ENCODE measurements at regions not wholly inside any gene's neighbourhood (a gene's known extent, or its start where the extent isn't known, plus 50 kb on each side); places are given as distances from the start of the nearest gene placed in this dataset.

DNA sequence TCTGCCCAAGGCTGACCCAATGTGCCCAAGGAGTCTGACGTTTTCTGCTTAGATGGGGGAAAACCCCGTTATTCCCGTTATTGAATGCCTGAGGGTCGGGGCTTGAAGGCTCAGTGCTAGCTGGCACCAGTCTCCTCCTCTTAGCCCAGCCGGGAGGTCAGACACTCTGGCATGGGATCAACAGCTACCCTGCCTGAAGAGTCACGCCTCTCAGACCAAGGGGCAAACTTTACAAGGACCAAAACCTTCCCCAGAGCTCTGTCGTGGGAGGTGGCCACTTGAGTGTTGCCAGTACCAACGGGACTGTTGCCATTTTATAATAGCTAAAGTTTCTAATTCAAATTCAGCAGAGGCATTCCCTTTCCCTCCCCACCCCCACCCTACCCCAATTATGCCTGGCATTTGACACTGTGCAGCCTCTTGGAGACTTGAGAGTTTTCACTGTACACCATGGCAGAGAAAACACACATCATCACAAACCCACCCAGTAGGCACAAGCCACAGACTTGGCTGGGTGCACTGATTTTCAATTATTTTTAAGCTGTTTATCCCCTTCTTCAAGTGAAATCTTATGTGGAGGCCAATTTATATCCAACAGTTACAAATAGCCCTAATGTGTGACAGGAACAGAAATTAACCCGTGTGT lies 137.5 kb upstream of the SYT13 start:
- no peak for DNase-seq (ENCODE audit: low read depth in 1 of 2, low spot score in 1 of 2)
- H3K4me3 ChIP-seq (replicated peaks; ENCODE audit: insufficient read depth, low read length): no peak overlapping the region
- TF ChIP-seq GABPA (IDR thresholded peaks at IDR 0.05; ENCODE audit: low read depth) (no peak), POLR2AphosphoS5 (IDR thresholded peaks at IDR 0.05; ENCODE audit: low read depth) (no peak)
- no peaks in the 10 kb centered on the region for H3K27me3 ChIP-seq (ENCODE audit: insufficient read depth, poor library complexity, severe bottlenecking)
- H3K27ac ChIP-seq (replicated peaks): no peak overlapping the region

DNA sequence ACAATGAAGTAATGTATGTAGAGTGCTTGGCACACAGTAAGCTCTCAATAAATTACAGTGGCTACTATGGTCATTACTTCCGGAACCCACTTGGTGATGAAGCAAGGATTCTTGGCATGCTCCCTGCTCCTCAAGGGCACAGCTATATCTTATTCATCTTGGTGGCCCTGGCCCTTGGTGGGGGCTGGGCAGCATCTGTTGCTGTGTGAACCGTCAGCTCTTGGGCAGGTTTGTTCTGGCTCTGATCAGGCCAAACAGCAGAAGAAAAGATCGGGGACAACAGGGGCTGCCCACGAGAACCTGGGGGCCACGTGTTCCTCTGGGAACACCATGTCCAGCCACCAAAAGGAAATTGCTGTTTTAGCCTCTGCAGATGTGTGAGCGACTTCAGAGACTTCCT lies 136.9 kb upstream of the SYT13 start:
- Histone ChIP-seq H3K27me3 (ENCODE audit: insufficient read depth, poor library complexity, severe bottlenecking) (no peaks in the 10 kb centered on the region), H3K4me3 (replicated peaks; ENCODE audit: insufficient read depth, low read length) (no peak overlapping the region), H3K27ac (replicated peaks) (no peak overlapping the region)
- TF ChIP-seq, protein P1, sequence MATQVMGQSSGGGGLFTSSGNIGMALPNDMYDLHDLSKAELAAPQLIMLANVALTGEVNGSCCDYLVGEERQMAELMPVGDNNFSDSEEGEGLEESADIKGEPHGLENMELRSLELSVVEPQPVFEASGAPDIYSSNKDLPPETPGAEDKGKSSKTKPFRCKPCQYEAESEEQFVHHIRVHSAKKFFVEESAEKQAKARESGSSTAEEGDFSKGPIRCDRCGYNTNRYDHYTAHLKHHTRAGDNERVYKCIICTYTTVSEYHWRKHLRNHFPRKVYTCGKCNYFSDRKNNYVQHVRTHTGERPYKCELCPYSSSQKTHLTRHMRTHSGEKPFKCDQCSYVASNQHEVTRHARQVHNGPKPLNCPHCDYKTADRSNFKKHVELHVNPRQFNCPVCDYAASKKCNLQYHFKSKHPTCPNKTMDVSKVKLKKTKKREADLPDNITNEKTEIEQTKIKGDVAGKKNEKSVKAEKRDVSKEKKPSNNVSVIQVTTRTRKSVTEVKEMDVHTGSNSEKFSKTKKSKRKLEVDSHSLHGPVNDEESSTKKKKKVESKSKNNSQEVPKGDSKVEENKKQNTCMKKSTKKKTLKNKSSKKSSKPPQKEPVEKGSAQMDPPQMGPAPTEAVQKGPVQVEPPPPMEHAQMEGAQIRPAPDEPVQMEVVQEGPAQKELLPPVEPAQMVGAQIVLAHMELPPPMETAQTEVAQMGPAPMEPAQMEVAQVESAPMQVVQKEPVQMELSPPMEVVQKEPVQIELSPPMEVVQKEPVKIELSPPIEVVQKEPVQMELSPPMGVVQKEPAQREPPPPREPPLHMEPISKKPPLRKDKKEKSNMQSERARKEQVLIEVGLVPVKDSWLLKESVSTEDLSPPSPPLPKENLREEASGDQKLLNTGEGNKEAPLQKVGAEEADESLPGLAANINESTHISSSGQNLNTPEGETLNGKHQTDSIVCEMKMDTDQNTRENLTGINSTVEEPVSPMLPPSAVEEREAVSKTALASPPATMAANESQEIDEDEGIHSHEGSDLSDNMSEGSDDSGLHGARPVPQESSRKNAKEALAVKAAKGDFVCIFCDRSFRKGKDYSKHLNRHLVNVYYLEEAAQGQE (IDR thresholded peaks at IDR 0.05; ENCODE audit: insufficient replicate concordance, low read depth): no peak
- TF ChIP-seq POLR2AphosphoS5 (IDR thresholded peaks at IDR 0.05; ENCODE audit: low read depth): no peak
- TF ChIP-seq SPI1 (IDR thresholded peaks at IDR 0.05; ENCODE audit: borderline replicate concordance, low read depth): no peak
- TF ChIP-seq GABPA (IDR thresholded peaks at IDR 0.05; ENCODE audit: low read depth): no peak
- TF ChIP-seq, protein P2, sequence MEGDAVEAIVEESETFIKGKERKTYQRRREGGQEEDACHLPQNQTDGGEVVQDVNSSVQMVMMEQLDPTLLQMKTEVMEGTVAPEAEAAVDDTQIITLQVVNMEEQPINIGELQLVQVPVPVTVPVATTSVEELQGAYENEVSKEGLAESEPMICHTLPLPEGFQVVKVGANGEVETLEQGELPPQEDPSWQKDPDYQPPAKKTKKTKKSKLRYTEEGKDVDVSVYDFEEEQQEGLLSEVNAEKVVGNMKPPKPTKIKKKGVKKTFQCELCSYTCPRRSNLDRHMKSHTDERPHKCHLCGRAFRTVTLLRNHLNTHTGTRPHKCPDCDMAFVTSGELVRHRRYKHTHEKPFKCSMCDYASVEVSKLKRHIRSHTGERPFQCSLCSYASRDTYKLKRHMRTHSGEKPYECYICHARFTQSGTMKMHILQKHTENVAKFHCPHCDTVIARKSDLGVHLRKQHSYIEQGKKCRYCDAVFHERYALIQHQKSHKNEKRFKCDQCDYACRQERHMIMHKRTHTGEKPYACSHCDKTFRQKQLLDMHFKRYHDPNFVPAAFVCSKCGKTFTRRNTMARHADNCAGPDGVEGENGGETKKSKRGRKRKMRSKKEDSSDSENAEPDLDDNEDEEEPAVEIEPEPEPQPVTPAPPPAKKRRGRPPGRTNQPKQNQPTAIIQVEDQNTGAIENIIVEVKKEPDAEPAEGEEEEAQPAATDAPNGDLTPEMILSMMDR (IDR thresholded peaks at IDR 0.05; ENCODE audit: insufficient read depth, low read length): no peak
- no peak for DNase-seq (ENCODE audit: low read depth in 1 of 2, low spot score in 1 of 2)

DNA sequence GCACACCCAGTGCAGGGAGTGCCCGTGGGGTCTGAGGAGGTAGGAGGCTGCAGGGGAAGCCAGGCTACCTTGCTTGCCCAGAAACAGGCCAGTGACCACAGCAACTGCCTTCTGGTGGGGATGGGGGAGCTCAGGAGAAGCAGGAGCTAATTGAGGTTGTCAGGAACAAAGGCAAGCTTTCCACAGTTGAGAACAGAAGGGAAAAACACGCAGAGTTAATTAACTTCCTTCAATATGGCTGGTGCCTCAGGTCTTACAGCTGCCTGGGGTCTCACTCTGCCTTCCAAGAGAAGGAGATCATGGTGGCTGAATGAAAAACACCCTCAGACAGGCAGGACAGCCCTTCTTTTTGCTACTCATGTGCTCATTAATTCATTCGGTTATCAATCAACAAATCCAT lies 127.9 kb upstream of the SYT13 start:
- Histone ChIP-seq H3K4me3 (replicated peaks; ENCODE audit: insufficient read depth, low read length) (no peak overlapping the region), H3K27ac (replicated peaks) (no peak overlapping the region), H3K27me3 (ENCODE audit: insufficient read depth, poor library complexity, severe bottlenecking) (peaks cover 9% of the 10 kb centered on the region)
- TF ChIP-seq SPI1 (IDR thresholded peaks at IDR 0.05; ENCODE audit: borderline replicate concordance, low read depth) (no peak), GABPA (IDR thresholded peaks at IDR 0.05; ENCODE audit: low read depth) (no peak), POLR2AphosphoS5 (IDR thresholded peaks at IDR 0.05; ENCODE audit: low read depth) (no peak)
- TF ChIP-seq, protein P2 (IDR thresholded peaks at IDR 0.05; ENCODE audit: insufficient read depth, low read length): no peak
- TF ChIP-seq, protein P1 (IDR thresholded peaks at IDR 0.05; ENCODE audit: insufficient replicate concordance, low read depth): no peak
- no peak for DNase-seq (ENCODE audit: low read depth in 1 of 2, low spot score in 1 of 2)

DNA sequence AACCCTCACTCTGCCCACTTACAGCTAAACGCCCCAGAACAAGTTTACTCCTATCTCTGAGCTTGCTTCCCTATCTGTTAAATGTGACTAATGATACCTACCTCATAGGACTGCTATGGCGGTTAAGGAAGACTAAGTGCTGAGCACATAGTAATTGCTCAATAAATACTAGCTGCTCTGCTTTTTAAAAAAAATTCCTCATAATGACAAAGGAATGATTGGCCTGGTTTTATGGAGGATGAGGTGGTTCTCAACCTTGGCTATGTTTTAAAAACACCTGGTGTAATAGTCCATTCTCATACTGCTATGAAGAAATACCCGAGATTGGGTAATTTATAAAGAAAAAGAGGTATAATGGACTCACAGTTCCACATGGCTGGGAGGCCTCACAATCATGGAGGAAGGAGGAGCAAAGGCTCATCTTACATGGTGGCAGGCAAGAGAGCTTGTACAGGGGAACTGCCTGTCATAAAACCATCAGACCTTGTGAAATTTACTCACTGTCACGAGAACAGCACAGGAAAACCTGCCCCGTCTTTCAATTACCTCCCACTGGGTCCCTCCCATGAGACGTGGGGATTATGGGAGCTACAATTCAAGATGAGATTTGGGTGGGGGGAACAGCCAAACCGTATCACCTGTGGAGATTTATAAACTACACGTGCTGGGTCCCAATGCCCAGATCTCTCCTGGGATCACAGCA lies 127.2 kb upstream of the SYT13 start:
- TF ChIP-seq, protein P2 (IDR thresholded peaks at IDR 0.05; ENCODE audit: insufficient read depth, low read length): no peak
- TF ChIP-seq SPI1 (IDR thresholded peaks at IDR 0.05; ENCODE audit: borderline replicate concordance, low read depth): no peak
- TF ChIP-seq GABPA (IDR thresholded peaks at IDR 0.05; ENCODE audit: low read depth): no peak
- no peak for TF ChIP-seq POLR2AphosphoS5 (IDR thresholded peaks at IDR 0.05; ENCODE audit: low read depth)
- TF ChIP-seq, protein P1 (IDR thresholded peaks at IDR 0.05; ENCODE audit: insufficient replicate concordance, low read depth): no peak
- no peak overlapping the region for H3K4me3 ChIP-seq (replicated peaks; ENCODE audit: insufficient read depth, low read length)
- no peak for DNase-seq (ENCODE audit: low read depth in 1 of 2, low spot score in 1 of 2)
- H3K27me3 ChIP-seq (ENCODE audit: insufficient read depth, poor library complexity, severe bottlenecking): peaks cover 9% of the 10 kb centered on the region
- no peak overlapping the region for H3K27ac ChIP-seq (replicated peaks)

Measured in HL-60 (cell line).